Left lobe of liver (tissue), 2 donors: ENCODE measurements at regions not wholly inside any gene's neighbourhood (a gene's known extent, or its start where the extent isn't known, plus 50 kb on each side); places are given as distances from the start of the nearest gene placed in this dataset.

Experiments
- ATAC-seq: fragments of 200-7000 bp; cut with Tn5 transposase; one replicate; pipeline ENCODE4 v1.9.1; 2020; ENCODE audit warnings: mild to moderate bottlenecking, moderate library complexity
- DNase-seq: peaks from one replicate; pipeline ENCODE4 v3.0.0-alpha.2; 2020; ENCODE audit warnings: low spot score
- donor health status: DM: no; HTN: no; CAD: no; lungs with moderate emphysema.
- donor health status: DM: no; HTN: yes; CAD: no.

GRCh38 chr5:173823274-173823644, 64.9 kb upstream of the CPEB4 start:
- ATAC-seq (peak; percentile 29), DNase-seq (no peak)

- ATAC-seq (peak; percentile 78), DNase-seq (peak; percentile 93)
Observed at GRCh38 chr5:173823721-173824567, 64.2 kb upstream of the CPEB4 start.

- no peak for ATAC-seq
- no peak for DNase-seq
Observed at GRCh38 chr5:173825215-173825865, 62.8 kb upstream of the CPEB4 start.

DNA sequence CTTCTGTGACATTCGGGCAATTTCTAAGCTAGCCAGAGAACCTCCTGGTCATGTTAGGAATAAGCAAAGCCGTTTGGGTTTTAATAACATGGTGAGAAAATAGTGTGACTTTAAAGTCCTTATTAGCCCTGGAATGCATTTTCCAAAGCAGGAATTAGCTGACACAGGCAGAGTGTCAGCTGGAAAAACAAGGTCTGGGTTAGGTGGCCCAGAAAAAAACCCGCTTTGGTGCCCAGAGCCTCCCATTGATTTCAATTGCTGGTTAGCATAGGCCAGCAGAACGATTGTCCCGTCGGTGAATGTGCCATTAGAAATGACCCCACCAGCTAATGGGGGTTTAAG, 62.1 kb upstream of the CPEB4 start:
- DNase-seq = peak; percentile 66
- ATAC-seq = peak; percentile 48

DNA sequence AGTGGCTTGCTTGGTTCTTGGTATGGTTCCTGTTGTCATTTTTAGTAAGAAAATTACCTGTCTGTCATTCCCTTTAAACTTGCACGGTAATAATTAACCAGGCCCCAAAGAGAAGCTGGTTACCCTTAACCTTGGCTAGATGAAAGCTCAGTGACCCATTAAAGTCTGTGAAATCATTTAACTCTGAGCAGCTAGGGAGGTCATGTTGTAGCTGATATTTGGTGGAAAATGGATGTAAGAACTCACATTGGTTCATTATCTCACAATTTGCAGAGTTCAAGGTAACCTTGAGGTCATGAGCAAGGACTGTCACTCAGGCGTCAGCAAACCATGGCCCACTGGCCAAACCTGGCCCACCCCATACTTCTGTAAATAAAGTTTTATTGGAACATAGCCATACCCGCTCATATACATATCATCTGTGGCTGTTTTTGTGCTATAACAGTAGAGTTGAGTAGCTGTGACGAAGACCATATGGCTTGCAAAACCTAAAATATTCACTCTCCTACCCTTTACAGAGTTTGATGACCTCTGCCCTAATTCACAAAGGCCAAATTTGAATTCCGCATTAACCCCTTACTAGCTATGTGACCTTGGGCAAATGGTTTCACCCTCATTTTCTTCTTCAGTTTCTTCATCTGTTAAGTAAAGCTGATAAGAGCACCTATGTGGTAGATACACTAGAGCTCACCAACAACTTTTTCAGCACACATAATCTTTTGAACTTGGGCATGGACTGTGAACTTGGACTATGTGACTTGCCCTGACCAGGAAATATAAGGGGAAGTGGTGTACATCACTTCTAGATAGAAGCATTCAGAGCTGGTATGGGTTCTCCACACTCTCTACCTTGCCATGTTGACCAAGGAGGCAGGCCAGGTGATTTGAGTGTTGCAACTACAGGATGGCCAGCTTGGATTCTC, 61.5 kb upstream of the CPEB4 start:
- DNase-seq (no peak), ATAC-seq (peak; percentile 66)

DNA sequence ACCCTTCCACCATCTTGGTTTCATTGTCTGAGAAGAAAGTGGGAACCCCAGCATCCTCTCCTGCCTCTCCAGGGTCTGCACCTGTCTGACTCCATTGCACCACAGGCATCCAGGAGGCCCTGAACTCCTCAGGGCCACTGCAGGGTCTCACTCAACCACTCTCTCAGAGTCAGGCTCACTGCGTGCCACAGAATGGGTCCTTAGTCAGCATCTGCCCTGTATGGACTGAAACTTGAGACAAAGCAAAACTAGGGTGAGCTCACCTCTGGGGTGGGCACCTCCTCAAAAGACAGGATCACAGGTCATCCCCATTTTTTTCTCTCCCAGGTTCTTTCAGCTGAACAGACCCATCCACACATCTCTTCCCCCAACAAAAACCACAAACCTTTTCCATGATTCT, 59.2 kb upstream of the CPEB4 start:
- no peak for ATAC-seq

DNA sequence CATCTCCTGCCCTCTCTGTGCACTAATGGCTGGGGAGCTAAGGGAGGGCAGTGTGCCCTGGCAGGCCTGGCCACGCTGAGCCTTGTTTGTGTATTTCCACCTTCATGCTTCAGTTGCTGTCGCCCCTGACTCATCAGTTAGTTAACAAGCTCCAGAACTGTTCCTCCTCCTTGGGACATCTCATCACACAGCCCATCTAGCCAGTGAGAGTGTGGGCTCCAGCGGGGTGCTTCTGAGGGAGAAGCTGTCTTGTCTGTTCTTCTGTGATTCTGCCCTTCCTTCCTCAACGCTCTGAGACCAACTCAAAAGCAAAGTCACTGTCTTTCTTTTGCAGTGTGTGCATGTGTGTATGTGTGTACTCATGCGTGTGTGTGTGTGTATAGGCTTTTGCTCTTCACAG, 58.3 kb upstream of the CPEB4 start:
- ATAC-seq (no peak), DNase-seq (no peak)

More for the DNA sequence above, 59.2 kb upstream of the CPEB4 start:
- no peak for DNase-seq

GRCh38 chr5:173830421-173830820, 57.7 kb upstream of the CPEB4 start:
- DNase-seq = no peak
- ATAC-seq = no peak

DNA sequence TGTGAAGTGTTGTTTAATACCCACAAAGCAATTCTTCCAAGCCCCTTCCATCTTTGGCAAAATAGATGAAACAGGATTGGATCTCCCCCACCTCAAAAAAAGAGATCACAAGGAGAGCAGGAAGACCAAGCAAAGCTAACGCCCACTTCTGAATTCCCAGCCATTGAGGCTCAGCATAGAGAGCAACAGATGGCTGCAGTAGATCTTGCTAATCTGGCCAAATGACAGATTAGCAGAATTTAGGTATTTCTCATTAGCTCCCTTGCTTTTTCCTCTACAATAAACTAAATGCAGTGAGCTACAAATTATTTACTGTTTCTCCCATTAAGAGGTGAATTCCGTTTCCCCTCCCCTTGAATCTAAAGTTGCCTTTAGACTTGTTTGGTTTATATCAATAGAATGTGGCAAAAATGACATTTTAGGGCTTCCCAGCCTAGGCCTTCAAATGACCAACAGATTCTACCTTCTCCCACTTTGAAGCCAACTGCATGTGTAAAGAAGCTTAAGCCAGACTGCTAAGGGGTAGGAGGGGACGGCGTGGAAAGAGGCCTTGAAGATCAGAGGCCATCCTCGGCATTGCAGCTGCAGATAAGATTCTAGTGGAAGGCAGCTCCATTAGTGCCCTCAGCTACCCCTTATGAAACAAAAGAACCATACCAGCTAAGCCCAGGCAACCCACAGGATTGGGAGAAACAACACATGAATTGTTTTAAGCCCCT, 56.8 kb upstream of the CPEB4 start:
- ATAC-seq (no peak), DNase-seq (no peak)

DNA sequence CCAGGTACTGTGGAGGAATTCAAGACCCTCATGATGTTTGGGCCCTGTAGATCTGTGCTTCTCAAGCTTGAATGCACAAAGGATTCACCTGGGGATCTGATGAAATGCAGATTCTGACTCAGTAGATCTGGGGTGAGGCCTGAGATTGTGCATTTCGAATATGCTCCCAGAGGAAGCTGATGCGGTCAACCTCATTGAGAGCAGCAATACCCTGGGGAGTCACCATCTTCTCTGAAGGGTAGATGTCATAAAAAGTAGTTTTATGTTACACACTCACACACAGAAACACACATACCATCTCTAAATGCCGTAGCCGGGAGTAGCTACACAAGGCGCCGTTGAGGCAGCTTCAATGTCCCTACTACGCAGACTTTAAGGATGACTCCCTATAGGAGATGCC, 55.8 kb upstream of the CPEB4 start:
- DNase-seq (no peak), ATAC-seq (no peak)

GRCh38 chr5:173833196-173833985, 54.8 kb upstream of the CPEB4 start:
- DNase-seq (no peak), ATAC-seq (no peak)

- ATAC-seq (no peak), DNase-seq (no peak)
Observed at GRCh38 chr5:173834071-173834771, 53.9 kb upstream of the CPEB4 start.

- ATAC-seq (no peak), DNase-seq (no peak)
Observed at GRCh38 chr5:173835131-173835530, 53.0 kb upstream of the CPEB4 start.

DNA sequence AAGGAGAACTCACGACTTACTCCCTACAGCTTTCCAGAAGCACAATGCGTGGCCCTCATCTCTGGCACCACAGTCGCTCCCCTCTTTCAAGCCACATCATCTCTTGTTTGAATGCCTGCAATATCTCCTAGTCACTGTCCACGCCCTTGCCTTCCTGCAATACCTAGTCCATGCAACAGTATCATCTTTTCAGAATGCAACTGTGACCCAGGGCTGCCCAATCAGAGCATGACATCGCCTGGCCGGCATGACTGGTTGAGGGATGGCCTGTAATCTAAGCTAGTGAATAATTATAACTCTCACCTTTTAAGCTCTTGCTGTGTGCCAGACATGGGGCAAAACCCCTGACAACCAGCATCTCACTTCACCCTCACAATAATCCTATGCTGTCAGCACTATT, 52.5 kb upstream of the CPEB4 start:
- DNase-seq (no peak), ATAC-seq (no peak)

DNA sequence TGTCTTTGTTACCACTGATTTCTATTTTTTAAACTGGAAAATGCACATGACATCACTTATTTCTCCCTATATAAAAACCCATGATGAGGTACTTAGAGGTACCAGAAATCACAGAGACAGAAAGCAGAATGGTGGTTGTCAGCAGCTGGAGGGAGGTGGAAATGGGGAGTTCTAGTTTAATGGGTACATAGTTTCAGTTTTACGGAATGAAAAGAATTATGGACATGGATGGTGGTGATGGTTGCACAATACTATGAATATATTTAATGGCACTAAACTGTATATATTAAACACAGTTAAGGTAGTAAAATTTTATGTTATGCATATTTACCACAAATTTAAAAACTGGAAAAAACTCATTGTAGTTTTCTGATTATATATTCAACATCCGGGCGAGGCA, 50.5 kb upstream of the CPEB4 start:
- ATAC-seq (no peak), DNase-seq (no peak)
